OCI-LY7 (cell line): ENCODE measurements at regions not wholly inside any gene's neighbourhood (a gene's known extent, or its start where the extent isn't known, plus 50 kb on each side); places are given as distances from the start of the nearest gene placed in this dataset.

Experiments used
- CTCF ChIP-seq: fragments of 200-600 bp; sonication (generic); conservative IDR thresholded peaks from 2 replicates; pipeline ENCODE4 v1.5.1; 2014; ENCODE audit warnings: mild to moderate bottlenecking, antibody characterized with exemption, low read length, moderate library complexity, mixed read lengths
- EZH2phosphoT487 ChIP-seq: fragments of 200-600 bp; sonication (generic); IDR thresholded peaks from 2 replicates; pipeline ENCODE4 v1.6.1; 2018; ENCODE audit warnings: low read depth, borderline replicate concordance, mild to moderate bottlenecking, mixed run types, antibody characterized with exemption, low read length, moderate library complexity, mixed read lengths

GRCh38 chr15:81484086-81484955, 110.3 kb upstream of the TMC3 start:
- TF ChIP-seq CTCF (no peak), EZH2phosphoT487 (no peak)
